IPS DF 6.9 (cell line): ENCODE measurements at regions not wholly inside any gene's neighbourhood (a gene's known extent, or its start where the extent isn't known, plus 50 kb on each side); places are given as distances from the start of the nearest gene placed in this dataset.
"Not testable (repeated sequence)": the region's sequence is repeated elsewhere in the genome, so short reads cannot be mapped to it uniquely, and the experiment has no call there.

Source experiments
- DNase-seq: peaks from one replicate; pipeline ENCODE4 v3.0.0-alpha.2; 2013; ENCODE audit warnings: low read depth, low spot score
- H3K27ac ChIP-seq: one replicate; pipeline ENCODE4 v1.5.1; 2013; ENCODE audit warnings: low read length, control low read depth
- H3K27me3 ChIP-seq: 2 replicates; pipeline ENCODE4 v1.6.1; 2013; ENCODE audit warnings: mild to moderate bottlenecking, low read length; ENCODE audit not compliant: control insufficient read depth, insufficient read depth
- H3K36me3 ChIP-seq: 2 replicates; pipeline ENCODE4 v1.6.1; 2013; ENCODE audit warnings: low read length; ENCODE audit not compliant: control insufficient read depth, insufficient read depth
- H3K4me1 ChIP-seq: 2 replicates; pipeline ENCODE4 v1.6.1; 2013; ENCODE audit warnings: low read length; ENCODE audit not compliant: control insufficient read depth, insufficient read depth
- H3K4me3 ChIP-seq: 2 replicates; pipeline ENCODE4 v1.5.1; 2013; ENCODE audit warnings: mild to moderate bottlenecking, low read length
- H3K9me3 ChIP-seq: 2 replicates; pipeline ENCODE4 v1.6.1; 2013; ENCODE audit warnings: low read length, inconsistent platforms; ENCODE audit not compliant: control insufficient read depth, insufficient read depth
- WGBS: extraction: QIAGEN DNeasy Blood & Tissue Kit; methylation state at CpG from one replicate; pipeline ENCODE4 v1.1.7; 2013; ENCODE audit warnings: mixed read lengths, missing lambda C conversion rate; ENCODE audit not compliant: insufficient read length, insufficient coverage; 5-methylcytosine and 5-hydroxymethylcytosine counted together

- no peaks in the 10 kb centered on the region for H3K36me3 ChIP-seq
- no peak overlapping the region for H3K4me3 ChIP-seq
- H3K4me1 ChIP-seq = no peaks in the 10 kb centered on the region
- H3K27ac ChIP-seq = no peak overlapping the region
- no peak for DNase-seq
- WGBS = no CpG with 5 or more reads among the region's 7 CpGs
- no peaks in the 10 kb centered on the region for H3K27me3 ChIP-seq
- no peaks in the 10 kb centered on the region for H3K9me3 ChIP-seq
These were observed 58.7 kb upstream of the CD93 start for GRCh38 chr20:23144856-23145255.

- Histone ChIP-seq H3K36me3 (no peaks in the 10 kb centered on the region), H3K27ac (no peak overlapping the region), H3K4me1 (no peaks in the 10 kb centered on the region), H3K9me3 (no peaks in the 10 kb centered on the region), H3K27me3 (no peaks in the 10 kb centered on the region), H3K4me3 (no peak overlapping the region)
- DNase-seq = no peak
- WGBS = no CpG with 5 or more reads among the region's 8 CpGs
These were observed 58.0 kb upstream of the CD93 start for GRCh38 chr20:23143986-23144690.

- H3K4me1 ChIP-seq = no peaks in the 10 kb centered on the region
- no CpG with 5 or more reads among the region's 5 CpGs for whole genome bisulfite sequencing
- H3K27ac ChIP-seq = no peak overlapping the region
- DNase-seq = no peak
- no peak overlapping the region for H3K4me3 ChIP-seq
- no peaks in the 10 kb centered on the region for H3K27me3 ChIP-seq
- H3K36me3 ChIP-seq = no peaks in the 10 kb centered on the region
- no peaks in the 10 kb centered on the region for H3K9me3 ChIP-seq
These were observed 57.0 kb upstream of the CD93 start for GRCh38 chr20:23143098-23143497.

DNA sequence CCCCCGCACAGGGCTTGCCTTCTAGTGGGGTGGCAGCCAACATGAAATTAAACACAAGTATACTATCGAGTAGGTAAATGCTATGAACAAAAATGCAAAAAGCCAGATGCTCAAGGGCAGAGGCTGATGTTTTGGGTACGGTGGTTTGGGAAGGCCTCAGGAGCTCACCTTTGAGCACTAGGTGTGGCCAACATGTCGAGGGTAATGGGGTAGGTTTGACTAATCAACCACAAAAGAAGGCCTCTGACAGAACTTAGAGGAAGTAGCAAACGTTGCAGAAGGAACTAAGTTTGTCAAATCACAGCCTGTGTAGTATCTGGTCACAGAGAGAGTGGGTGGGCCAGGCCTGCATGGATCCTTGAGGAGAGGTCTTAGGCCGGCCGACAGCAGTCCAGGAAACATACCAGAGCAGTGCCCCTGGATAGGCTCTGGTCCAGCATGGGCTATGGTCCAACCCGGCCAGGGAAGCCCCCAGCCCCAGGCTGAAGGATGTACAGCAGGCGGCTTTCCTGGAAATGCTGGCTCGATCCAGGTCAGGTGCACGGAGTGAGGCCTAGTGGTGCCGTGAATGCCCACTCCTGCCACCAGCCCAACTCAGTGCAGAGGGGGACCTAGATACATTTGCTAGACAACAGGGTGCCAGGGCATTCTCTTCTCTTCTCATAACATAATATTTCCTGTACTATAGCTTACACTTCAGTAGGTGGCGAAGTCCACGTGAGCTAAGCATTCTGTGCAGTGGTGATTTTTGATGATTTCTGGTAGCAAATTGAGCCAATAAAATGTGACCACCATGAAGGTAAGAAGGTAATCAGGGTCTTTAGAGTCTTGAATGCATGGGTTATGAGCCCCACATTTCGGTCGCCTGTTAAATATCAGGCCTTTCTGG lies 56.3 kb upstream of the CD93 start:
- no CpG with 5 or more reads among the region's 16 CpGs for WGBS
- Histone ChIP-seq H3K4me3 (no peak overlapping the region), H3K27me3 (no peaks in the 10 kb centered on the region), H3K4me1 (no peaks in the 10 kb centered on the region), H3K9me3 (no peaks in the 10 kb centered on the region), H3K36me3 (no peaks in the 10 kb centered on the region), H3K27ac (no peak overlapping the region)
- no peak for DNase-seq

- Histone ChIP-seq H3K4me3 (no peak overlapping the region), H3K27ac (no peak overlapping the region), H3K9me3 (no peaks in the 10 kb centered on the region), H3K4me1 (no peaks in the 10 kb centered on the region), H3K27me3 (no peaks in the 10 kb centered on the region), H3K36me3 (no peaks in the 10 kb centered on the region)
- no peak for DNase-seq
- WGBS = no CpG with 5 or more reads among the region's 10 CpGs
These were observed 55.5 kb upstream of the CD93 start for GRCh38 chr20:23141450-23142161.

DNA sequence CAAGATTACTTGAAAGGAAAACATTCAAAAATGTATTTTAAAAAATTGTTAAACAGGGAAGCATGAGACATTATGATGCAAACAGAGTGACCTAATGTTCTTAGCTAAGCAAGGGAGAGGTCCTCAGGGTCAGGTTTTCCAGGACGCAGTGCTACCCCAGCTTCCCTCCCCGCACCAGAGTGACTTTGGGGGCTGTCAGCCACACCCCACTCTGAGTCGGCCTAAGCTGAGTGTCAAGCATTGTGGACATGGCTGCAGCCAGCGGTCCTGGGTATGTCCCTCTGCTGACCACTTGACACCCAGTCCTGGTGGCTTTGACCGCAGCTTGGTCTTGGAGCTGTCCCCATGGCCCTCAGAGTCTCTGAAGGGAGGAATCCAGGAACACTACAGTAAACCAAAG lies 54.9 kb upstream of the CD93 start:
- no CpG with 5 or more reads among the region's 5 CpGs for WGBS
- no peaks in the 10 kb centered on the region for H3K9me3 ChIP-seq
- no peaks in the 10 kb centered on the region for H3K27me3 ChIP-seq
- no peaks in the 10 kb centered on the region for H3K4me1 ChIP-seq
- DNase-seq = no peak
- no peak overlapping the region for H3K4me3 ChIP-seq
- H3K36me3 ChIP-seq = no peaks in the 10 kb centered on the region
- H3K27ac ChIP-seq = no peak overlapping the region

GRCh38 chr20:23139984-23140383 lies 53.9 kb upstream of the CD93 start:
- WGBS = no CpG with 5 or more reads among the region's 1 CpG
- not testable (repeated sequence) for H3K27ac ChIP-seq

GRCh38 chr20:23139524-23139923 lies 53.4 kb upstream of the CD93 start:
- no peaks in the 10 kb centered on the region for H3K9me3 ChIP-seq
- no peaks in the 10 kb centered on the region for H3K4me1 ChIP-seq
- WGBS = no CpG with 5 or more reads among the region's 8 CpGs
- DNase-seq = no peak
- H3K27me3 ChIP-seq = no peaks in the 10 kb centered on the region
- H3K4me3 ChIP-seq = no peak overlapping the region
- no peaks in the 10 kb centered on the region for H3K36me3 ChIP-seq
- H3K27ac ChIP-seq = no peak overlapping the region

More at GRCh38 chr20:23139984-23140383, 53.9 kb upstream of the CD93 start:
- not testable (repeated sequence) for H3K4me1 ChIP-seq, H3K27me3 ChIP-seq, H3K36me3 ChIP-seq, H3K9me3 ChIP-seq, DNase-seq, H3K4me3 ChIP-seq

DNA sequence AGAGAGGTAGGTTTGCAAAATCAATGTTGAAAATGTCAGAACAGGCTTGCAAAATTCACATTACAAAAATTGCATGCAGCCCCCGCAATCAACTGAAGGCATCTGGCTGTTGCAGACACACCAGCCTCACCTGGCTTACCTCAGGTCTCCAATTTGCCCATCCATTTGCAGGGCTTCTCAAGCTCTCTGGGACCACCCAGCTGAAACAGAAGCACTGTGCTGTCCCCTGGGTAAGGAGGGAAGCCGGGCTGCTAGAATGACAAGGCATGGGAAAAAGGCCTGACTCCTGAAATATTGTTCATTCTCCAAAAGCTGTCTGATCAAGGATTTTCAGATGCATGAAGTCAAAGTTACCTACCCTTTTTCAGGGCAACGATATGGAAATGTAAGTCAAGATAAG lies 52.6 kb upstream of the CD93 start:
- Histone ChIP-seq H3K27me3 (no peaks in the 10 kb centered on the region), H3K9me3 (no peaks in the 10 kb centered on the region), H3K4me3 (no peak overlapping the region), H3K36me3 (no peaks in the 10 kb centered on the region), H3K4me1 (no peaks in the 10 kb centered on the region), H3K27ac (no peak overlapping the region)
- no CpG with 5 or more reads among the region's 3 CpGs for WGBS
- DNase-seq = no peak

- Histone ChIP-seq H3K27me3 (no peaks in the 10 kb centered on the region), H3K27ac (no peak overlapping the region), H3K4me1 (no peaks in the 10 kb centered on the region), H3K36me3 (no peaks in the 10 kb centered on the region), H3K4me3 (no peak overlapping the region), H3K9me3 (no peaks in the 10 kb centered on the region)
- no peak for DNase-seq
- no CpG with 5 or more reads among the region's 3 CpGs for WGBS
These were observed 52.1 kb upstream of the CD93 start for GRCh38 chr20:23138226-23138625.
